ENCODE measurements at regions not wholly inside any gene's neighbourhood (a gene's known extent, or its start where the extent isn't known, plus 50 kb on each side); places are given as distances from the start of the nearest gene placed in this dataset.
"Not testable (repeated sequence)": the region's sequence is repeated elsewhere in the genome, so short reads cannot be mapped to it uniquely, and the experiment has no call there.

- no peak for DNase-seq (ENCODE audit: low spot score in 2 of 2)
- peaks cover 3% of the 10 kb centered on the region for H3K9me3 Mint-ChIP-seq
- no peaks in the 10 kb centered on the region for H3K4me1 Mint-ChIP-seq
- no peak overlapping the region for H3K27ac Mint-ChIP-seq
- no peaks in the 10 kb centered on the region for H3K36me3 Mint-ChIP-seq
- ATAC-seq (ENCODE audit: low read depth), result no peak
- no peak overlapping the region for H3K4me3 Mint-ChIP-seq
- H3K27me3 Mint-ChIP-seq, result no peaks in the 10 kb centered on the region
Observed at GRCh38 chr3:87128006-87128405, 99.1 kb upstream of the CHMP2B start.

- ATAC-seq (ENCODE audit: low read depth), result no peak
- DNase-seq (ENCODE audit: low spot score in 2 of 2), result no peak
- Mint-ChIP-seq H3K27ac (no peak overlapping the region), H3K27me3 (no peaks in the 10 kb centered on the region), H3K4me3 (no peak overlapping the region), H3K9me3 (peaks cover 3% of the 10 kb centered on the region), H3K36me3 (no peaks in the 10 kb centered on the region), H3K4me1 (no peaks in the 10 kb centered on the region)
Observed at GRCh38 chr3:87127281-87127680, 99.8 kb upstream of the CHMP2B start.

- Mint-ChIP-seq H3K4me3 (no peak overlapping the region), H3K27me3 (no peaks in the 10 kb centered on the region), H3K36me3 (no peaks in the 10 kb centered on the region), H3K27ac (no peak overlapping the region), H3K9me3 (peaks cover 1% of the 10 kb centered on the region), H3K4me1 (no peaks in the 10 kb centered on the region)
- DNase-seq (ENCODE audit: low spot score in 2 of 2) (no peak), ATAC-seq (ENCODE audit: low read depth) (no peak)
Observed at GRCh38 chr3:87126321-87126720, 100.8 kb upstream of the CHMP2B start.

GRCh38 chr3:87125116-87125515 is 102.0 kb upstream of the CHMP2B start:
- H3K4me3 Mint-ChIP-seq, result no peak overlapping the region
- H3K27ac Mint-ChIP-seq, result no peak overlapping the region
- H3K4me1 Mint-ChIP-seq, result no peaks in the 10 kb centered on the region
- no peaks in the 10 kb centered on the region for H3K27me3 Mint-ChIP-seq
- DNase-seq (ENCODE audit: low spot score in 2 of 2) (no peak), ATAC-seq (ENCODE audit: low read depth) (no peak)
- H3K9me3 Mint-ChIP-seq, result peaks cover 1% of the 10 kb centered on the region
- no peaks in the 10 kb centered on the region for H3K36me3 Mint-ChIP-seq

GRCh38 chr3:87122766-87123165 is 104.3 kb upstream of the CHMP2B start:
- Mint-ChIP-seq H3K9me3 (peaks cover 1% of the 10 kb centered on the region), H3K36me3 (no peaks in the 10 kb centered on the region), H3K4me1 (no peaks in the 10 kb centered on the region), H3K27me3 (no peaks in the 10 kb centered on the region), H3K4me3 (no peak overlapping the region), H3K27ac (no peak overlapping the region)
- DNase-seq (ENCODE audit: low spot score in 2 of 2) (no peak), ATAC-seq (ENCODE audit: low read depth) (no peak)

- peaks cover 1% of the 10 kb centered on the region for H3K9me3 Mint-ChIP-seq
Observed at GRCh38 chr3:87121856-87122255, 105.3 kb upstream of the CHMP2B start.

GRCh38 chr3:87120881-87121280 is 106.2 kb upstream of the CHMP2B start:
- ATAC-seq (ENCODE audit: low read depth), result no peak
- Mint-ChIP-seq H3K27ac (no peak overlapping the region), H3K36me3 (no peaks in the 10 kb centered on the region), H3K9me3 (peaks cover 1% of the 10 kb centered on the region), H3K4me1 (no peaks in the 10 kb centered on the region), H3K4me3 (no peak overlapping the region), H3K27me3 (no peaks in the 10 kb centered on the region)
- DNase-seq (ENCODE audit: low spot score in 2 of 2), result no peak

More at GRCh38 chr3:87121856-87122255, 105.3 kb upstream of the CHMP2B start:
- Mint-ChIP-seq H3K4me1 (no peaks in the 10 kb centered on the region), H3K27me3 (no peaks in the 10 kb centered on the region), H3K4me3 (no peak overlapping the region), H3K36me3 (no peaks in the 10 kb centered on the region), H3K27ac (no peak overlapping the region)
- ATAC-seq (ENCODE audit: low read depth) (no peak), DNase-seq (ENCODE audit: low spot score in 2 of 2) (no peak)

GRCh38 chr3:87120236-87120635 is 106.9 kb upstream of the CHMP2B start:
- ATAC-seq (ENCODE audit: low read depth), result no peak
- Mint-ChIP-seq H3K4me3 (no peak overlapping the region), H3K4me1 (no peaks in the 10 kb centered on the region), H3K9me3 (no peaks in the 10 kb centered on the region), H3K27me3 (no peaks in the 10 kb centered on the region), H3K27ac (no peak overlapping the region), H3K36me3 (no peaks in the 10 kb centered on the region)
- DNase-seq (ENCODE audit: low spot score in 2 of 2), result no peak

- Mint-ChIP-seq H3K27ac (no peak overlapping the region), H3K36me3 (no peaks in the 10 kb centered on the region), H3K4me3 (no peak overlapping the region), H3K4me1 (no peaks in the 10 kb centered on the region), H3K27me3 (no peaks in the 10 kb centered on the region), H3K9me3 (peaks cover 5% of the 10 kb centered on the region)
- ATAC-seq (ENCODE audit: low read depth) (no peak), DNase-seq (ENCODE audit: low spot score in 2 of 2) (no peak)
Observed at GRCh38 chr3:87109465-87109864, 117.6 kb upstream of the CHMP2B start.

- Mint-ChIP-seq H3K36me3 (no peaks in the 10 kb centered on the region), H3K4me1 (no peaks in the 10 kb centered on the region), H3K4me3 (no peak overlapping the region), H3K27ac (no peak overlapping the region), H3K27me3 (no peaks in the 10 kb centered on the region), H3K9me3 (peaks cover 1% of the 10 kb centered on the region)
- no peak for DNase-seq (ENCODE audit: low spot score in 2 of 2)
- no peak for ATAC-seq (ENCODE audit: low read depth)
Observed at GRCh38 chr3:87101861-87102625, 111.1 kb upstream of the VGLL3 start.

- not testable (repeated sequence) for H3K9me3 Mint-ChIP-seq; DNase-seq (ENCODE audit: low spot score in 2 of 2); ATAC-seq (ENCODE audit: low read depth); H3K27me3 Mint-ChIP-seq; H3K4me1 Mint-ChIP-seq; H3K36me3 Mint-ChIP-seq; H3K27ac Mint-ChIP-seq; H3K4me3 Mint-ChIP-seq
Observed at GRCh38 chr3:87097733-87098132, 106.8 kb upstream of the VGLL3 start.

GRCh38 chr3:87090631-87091030 is 99.7 kb upstream of the VGLL3 start:
- DNase-seq (ENCODE audit: low spot score in 2 of 2) (no peak), ATAC-seq (ENCODE audit: low read depth) (no peak)
- H3K9me3 Mint-ChIP-seq, result no peaks in the 10 kb centered on the region
- no peak overlapping the region for H3K27ac Mint-ChIP-seq
- H3K36me3 Mint-ChIP-seq, result no peaks in the 10 kb centered on the region
- H3K27me3 Mint-ChIP-seq, result no peaks in the 10 kb centered on the region
- no peaks in the 10 kb centered on the region for H3K4me1 Mint-ChIP-seq
- H3K4me3 Mint-ChIP-seq, result no peak overlapping the region

- no peaks in the 10 kb centered on the region for H3K9me3 Mint-ChIP-seq
- H3K4me1 Mint-ChIP-seq, result no peaks in the 10 kb centered on the region
- H3K36me3 Mint-ChIP-seq, result no peaks in the 10 kb centered on the region
- H3K27ac Mint-ChIP-seq, result no peak overlapping the region
- H3K4me3 Mint-ChIP-seq, result peak overlapping the region; percentile 74
- no peaks in the 10 kb centered on the region for H3K27me3 Mint-ChIP-seq
- DNase-seq (ENCODE audit: low spot score in 2 of 2) (peak in 1 of 2 donors; percentile 0), ATAC-seq (ENCODE audit: low read depth) (no peak)
Observed at GRCh38 chr3:87088993-87089841, 98.3 kb upstream of the VGLL3 start.

- H3K4me3 Mint-ChIP-seq, result peak overlapping the region; percentile 74
- H3K27ac Mint-ChIP-seq, result no peak overlapping the region
- H3K9me3 Mint-ChIP-seq, result no peaks in the 10 kb centered on the region
- H3K36me3 Mint-ChIP-seq, result no peaks in the 10 kb centered on the region
- ATAC-seq (ENCODE audit: low read depth) (no peak), DNase-seq (ENCODE audit: low spot score in 2 of 2) (no peak)
- no peaks in the 10 kb centered on the region for H3K27me3 Mint-ChIP-seq
- H3K4me1 Mint-ChIP-seq, result no peaks in the 10 kb centered on the region
Observed at GRCh38 chr3:87088430-87088992, 97.6 kb upstream of the VGLL3 start.

Measured in memory B cell (primary cell).